IPS DF 4.7 (cell line): ENCODE measurements at regions not wholly inside any gene's neighbourhood (a gene's known extent, or its start where the extent isn't known, plus 50 kb on each side); places are given as distances from the start of the nearest gene placed in this dataset.
"Not testable (repeated sequence)": the region's sequence is repeated elsewhere in the genome, so short reads cannot be mapped to it uniquely, and the experiment has no call there.

Experiments
- DNase-seq: peaks from one replicate; pipeline ENCODE4 v3.0.0-alpha.2; 2013; ENCODE audit warnings: low spot score; ENCODE audit errors: extremely low read depth

DNA sequence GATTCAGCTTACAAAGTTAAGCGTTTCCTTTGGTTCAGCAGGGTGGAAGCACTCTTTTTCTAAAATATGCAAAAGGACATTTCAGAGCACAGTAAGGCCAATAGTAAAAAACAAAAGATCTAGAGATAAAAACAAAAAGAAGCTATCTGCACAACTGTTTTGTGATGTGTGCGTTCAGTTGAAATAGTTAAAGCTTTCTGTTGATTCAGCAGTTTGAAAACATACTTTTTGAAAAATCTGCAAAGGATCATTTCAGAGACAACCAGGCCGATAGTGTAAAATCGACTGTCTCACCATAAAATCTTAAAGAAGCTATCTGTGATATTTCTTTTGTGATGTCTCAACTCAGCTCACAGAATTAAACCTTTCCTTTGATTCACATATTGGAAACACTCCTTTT, 300.0 kb upstream of the ALG10B start:
- no peak for DNase-seq

DNA sequence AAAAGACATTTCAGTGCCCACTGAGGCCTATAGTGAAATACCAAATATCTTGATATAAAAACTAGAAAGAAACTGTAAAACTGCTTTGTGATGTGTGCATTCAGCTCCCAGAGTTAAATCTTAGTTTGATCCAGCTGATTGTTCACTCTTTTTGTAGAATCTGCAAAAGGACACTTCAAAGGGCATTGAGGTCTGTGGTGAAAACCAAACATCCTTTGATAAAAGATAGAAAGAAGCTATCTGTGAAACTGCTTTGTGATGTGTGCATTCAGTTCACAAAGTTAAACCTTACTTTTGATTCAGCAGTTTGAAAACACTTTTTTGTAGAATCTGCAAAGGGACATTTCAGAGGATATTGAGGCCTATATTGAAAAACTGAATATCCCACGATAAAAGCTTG, 290.7 kb upstream of the ALG10B start:
- DNase-seq, result no peak

DNA sequence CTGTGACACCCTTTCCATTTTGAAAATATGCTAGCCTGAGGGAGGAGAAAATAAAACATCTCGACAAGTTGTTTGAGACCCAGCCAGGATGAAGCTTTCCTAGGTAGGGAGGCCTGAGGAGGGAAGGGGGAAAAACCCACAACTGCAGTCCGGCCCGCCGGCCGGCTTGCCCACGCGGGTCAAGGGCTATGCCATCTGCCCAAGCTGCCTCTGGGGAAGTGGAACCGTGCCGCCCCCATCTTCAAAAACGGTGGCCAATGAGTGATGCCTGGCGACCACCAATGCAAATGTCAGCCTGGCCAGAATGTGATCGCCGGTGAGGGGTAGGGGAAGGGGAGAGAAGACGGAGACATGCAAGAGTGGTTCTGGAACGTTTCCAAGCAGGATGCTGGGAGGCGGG, 263.5 kb upstream of the ALG10B start:
- DNase-seq, result no peak

DNA sequence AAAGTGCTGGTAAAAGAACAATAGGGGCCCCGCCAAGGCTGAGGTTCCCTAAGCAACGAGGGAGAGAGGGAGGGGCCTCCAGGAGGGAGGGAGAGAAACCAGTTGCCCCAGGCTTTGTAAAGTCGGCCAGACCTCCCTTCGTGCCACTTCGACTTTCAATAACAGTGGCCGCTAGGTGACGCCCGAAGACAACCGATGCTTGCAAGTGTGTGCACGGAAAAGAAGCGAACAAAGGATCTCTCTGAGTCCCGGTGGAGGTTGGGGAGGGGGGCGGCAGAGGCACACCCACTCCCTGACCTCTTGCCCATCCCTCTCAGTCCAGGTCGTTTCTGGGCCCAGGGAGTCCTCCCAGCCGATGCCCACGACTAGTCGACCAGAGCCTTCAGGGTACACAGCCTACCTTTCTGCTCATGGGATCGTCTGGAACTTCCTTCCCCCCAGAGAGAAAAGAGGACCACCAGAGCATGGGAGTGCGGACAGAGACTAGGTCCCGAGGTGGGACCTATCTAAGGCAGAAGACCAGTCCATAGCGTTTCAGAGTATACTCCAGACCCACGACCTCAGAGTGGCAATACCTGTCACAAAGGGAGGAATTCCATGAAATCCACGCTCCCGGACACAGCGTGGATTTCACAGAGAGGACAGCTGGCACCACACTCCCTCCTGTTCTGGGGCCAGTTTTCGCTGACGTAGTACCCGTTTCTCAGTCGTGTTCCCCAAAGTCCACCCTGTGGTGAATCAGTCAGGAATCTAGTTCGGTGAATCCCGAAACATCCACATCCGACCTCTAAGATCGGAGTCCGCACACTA, 262.7 kb upstream of the ALG10B start:
- no peak for DNase-seq

DNA sequence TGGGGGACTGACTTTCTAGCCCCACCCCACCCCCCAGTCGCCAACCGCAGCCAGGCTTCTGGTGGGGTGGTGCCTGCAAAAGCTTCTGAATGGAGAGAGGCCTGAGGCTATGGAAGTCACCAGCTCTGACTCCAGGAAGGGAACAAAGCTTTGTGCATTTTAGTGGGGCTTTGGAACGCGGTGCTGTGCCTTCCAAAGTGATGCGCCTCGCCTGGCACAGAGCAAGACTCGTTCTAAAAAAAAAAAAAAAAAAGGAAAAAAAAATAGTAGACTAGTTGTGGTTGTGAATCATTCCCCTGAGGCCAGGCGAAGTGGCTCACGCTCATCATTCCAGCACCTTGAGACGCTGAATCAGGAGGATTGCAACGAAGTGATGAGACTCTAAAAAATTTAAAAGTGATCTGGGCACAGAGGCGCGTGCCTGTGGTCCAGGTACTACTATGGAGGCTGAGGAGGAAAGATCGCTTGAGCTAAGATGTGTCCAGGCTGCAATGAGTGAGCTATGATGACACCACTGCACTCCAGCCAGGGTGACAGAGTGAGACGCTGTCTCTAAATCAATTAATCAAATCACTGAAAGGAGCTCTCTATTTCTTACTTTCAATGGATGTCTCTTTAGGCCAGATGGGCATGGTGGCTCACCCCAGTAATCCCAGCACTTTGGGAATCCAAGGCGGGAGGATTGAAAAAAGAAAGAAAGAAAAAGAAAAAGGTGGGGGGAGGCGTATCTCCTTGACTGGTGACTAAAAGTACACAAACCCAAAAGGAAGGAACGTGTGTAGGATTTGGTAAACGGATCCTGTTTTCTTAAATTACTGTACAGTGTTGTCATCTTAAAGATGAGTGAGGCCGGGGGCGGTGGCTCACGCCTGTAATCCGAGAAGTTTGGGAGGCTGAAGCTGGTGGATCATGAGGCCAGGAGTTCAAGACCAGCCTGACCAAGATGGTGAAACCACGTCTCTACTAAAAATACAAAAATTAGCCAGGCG, 259.6 kb upstream of the ALG10B start:
- no peak for DNase-seq

DNA sequence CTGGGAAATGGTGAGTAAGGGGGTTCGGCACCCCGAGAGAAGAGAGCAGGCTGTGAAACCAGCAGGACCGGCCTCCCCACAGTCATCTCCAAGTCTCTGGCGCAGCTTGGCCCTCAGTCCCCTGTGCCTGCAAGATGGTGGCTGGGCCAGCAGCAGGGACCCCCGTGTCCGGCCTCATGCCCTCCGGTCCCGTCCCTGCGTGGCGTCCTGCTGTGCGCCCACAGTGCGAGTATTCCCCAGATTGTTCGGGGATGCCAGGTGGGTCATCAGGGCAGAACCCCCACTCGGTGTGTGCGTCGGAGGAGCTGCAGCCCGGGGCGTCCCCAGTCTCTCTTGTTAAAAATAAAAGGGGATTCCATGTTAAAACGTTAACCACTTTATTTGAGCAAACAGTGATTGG, 216.9 kb upstream of the ALG10B start:
- DNase-seq, result no peak

DNA sequence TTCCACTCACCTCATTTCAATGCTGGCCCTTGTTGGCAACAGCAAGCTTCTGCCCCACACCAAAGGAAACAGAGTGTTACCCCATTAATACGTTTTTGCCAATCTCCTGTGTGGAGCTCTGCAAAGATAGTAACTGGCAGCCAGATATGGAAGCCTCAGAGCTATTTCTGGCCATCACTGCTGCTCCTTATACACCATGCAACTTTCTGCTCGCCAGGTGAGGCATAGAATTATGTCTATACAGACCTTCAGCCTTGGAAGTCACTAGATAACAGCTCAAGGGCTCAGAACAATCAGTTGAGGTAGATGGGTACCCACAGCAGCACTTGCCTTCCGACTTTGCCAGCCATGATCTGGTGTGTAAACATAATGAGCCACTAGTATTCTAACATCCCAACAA, 214.8 kb upstream of the ALG10B start:
- DNase-seq, result no peak

DNA sequence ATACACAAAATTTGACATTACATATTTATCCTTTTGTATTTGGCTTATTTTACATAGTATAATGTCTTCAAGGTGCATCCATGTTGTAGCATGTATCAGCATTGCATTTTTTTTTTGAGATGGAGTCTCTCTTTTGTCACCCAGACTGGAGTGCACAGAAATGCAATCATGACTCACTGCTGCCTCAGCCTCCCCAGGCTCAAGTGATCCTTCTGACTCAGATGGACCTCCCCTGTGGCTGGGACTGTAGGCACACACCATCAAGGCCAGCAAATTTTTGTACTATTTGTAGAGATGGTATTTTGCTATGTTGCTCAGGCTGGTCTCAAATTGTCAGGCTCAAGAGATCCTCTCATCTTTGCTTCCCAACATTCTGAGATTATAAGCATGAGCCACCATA, 214.4 kb upstream of the ALG10B start:
- no peak for DNase-seq

DNA sequence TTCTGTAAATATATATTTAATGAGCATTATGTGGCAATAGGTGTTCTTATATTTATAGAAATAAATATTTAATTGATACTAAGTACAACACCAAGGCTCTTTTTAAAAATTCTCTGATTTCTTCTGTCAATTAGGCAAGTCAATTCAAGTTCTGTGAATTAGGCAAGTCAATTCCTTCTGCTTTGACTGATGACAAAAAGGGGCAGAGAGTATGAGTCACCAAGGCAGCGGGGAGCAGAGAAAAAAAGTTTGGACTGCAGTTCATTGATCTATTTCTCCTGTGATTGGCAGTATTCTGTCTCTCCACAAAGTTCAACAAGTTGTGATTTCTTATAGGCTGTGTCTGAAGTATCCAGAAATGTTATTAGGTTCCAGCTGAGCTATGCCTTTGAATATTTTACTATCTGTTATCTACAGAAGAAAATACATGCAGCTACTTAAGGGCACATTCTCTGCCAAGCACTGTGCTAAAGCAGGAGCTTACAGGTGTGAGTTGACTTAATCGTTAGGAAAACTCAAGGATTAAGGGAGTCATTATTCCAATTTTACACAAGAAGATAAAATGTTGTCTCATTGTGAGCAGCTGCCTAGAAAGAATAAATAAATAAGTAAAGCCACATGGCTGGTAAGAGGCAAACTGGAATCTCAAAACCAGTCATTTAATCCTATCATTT, 206.4 kb upstream of the ALG10B start:
- no peak for DNase-seq

DNA sequence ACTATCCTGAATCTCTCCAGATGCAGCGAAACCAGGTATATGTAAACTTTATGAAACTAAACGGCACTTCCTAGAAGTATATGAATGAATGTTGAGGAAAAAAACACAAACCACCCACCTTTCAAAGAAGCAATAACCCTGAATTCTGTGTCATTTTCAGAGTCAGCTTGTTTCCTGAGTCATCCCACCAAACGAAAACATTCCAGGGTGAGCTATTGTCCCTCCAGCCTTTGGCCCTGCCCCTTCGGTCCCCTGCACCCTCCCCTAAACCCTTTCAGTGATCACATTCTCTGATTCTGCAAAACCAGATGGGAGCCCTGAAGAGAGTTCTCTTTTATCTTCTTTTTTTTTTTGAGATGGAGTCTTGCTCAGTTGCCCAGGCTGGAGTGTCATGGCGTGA, 202.6 kb upstream of the ALG10B start:
- no peak for DNase-seq

DNA sequence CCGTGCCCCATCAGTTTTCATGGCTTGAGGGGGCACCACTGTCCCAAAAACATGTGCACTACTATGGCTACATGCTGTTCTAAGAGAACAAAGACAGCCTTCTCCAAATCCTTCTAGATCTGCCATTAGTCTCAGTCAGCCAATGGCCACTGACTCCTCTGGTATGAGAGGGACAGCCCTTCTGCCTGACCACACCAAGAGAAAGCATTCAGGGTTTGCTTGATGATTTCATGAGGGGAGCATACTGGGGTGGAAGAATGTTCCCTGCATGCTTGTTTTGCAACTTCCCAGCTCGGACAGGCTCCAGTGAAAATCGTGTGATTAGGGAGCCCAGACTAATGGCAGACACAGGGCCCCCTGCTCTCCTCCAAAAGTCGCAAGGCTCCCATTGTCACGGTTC, 199.6 kb upstream of the ALG10B start:
- no peak for DNase-seq

DNA sequence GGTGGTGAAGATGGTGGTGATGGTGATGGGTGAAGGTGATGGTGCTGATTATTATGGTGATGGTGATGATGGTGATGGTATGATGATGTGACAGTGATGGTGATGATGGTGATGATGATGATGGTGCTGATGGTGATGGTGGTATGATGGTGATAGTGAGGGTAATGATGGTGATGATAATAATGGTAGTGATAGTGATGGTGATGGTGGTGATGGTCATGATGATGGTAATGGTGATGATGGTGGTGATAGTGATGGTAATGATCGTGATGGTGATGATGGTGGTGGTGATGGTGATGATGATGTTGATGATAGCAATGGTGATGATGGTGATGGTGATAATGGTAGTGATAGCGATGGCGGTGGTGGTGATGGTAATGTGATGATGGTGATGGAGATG, 197.9 kb upstream of the ALG10B start:
- no peak for DNase-seq

DNA sequence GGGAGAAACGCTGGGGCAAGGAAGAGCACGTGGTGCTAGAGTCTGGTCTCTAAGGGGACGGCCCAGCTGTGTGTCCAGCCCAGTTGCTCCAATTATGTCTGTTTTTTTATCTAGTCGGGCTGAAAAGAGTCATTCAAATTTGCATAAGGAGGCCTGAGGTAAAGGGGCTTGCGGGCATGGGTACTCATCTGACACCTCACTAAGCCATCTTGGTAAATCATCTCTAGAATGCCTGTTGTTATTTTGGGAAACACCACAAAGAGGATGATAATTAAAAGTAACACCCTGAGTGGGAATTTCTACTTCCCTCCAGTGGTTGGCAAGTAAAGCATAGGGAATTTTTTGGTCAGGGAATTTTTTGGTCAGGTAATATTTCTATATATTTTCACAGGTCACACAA, 196.1 kb upstream of the ALG10B start:
- DNase-seq, result no peak

DNA sequence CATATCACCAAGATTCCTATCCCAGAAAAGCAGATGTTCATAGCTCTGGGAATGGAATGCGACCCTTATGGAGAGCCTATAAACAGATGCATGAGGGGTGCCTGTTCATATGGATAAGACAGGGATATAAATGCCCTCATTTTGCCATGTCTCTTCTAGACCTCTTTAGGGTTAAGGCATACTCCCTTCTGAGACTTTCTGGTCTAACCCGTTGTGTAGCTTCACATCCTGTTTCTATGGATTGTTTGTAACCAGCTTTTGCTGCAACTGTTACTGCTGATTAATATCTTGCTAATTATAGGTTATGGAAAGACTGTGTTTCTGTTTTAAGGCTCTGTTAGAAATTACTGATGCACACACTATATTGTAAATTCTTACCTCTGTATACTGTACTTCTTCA, 193.5 kb upstream of the ALG10B start:
- DNase-seq, result not testable (repeated sequence)

DNA sequence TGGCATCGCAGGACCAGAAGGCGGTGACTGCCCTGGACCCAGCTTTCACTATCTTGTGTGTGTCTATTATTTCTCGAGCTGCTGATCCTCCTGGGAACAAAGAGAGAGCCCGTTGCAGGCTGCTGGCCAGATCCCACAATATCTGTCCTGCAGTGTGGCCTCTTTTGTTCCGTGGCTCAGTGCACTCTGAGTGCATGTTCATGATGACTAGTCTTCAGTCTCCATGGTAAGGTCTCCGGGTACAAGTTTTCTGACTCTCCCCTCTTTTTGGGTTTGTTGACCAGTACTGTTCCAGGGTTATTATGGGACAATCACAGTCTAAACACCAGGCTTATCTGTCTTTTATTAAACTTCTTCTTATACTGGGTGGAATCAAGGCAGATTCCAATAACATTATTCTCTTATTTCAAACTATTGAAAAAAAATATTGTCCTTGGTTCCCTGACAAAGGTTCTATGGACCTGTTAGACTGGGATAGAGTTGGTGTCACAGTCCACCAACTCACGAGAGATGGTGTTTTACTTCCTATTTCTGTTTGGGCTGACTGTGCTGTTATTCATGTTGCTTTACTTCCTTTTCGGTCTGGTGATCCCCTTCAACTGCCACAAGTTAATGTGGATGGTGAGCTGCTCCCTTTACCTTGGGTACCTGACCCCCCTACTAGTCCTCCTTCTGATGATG, 192.9 kb upstream of the ALG10B start:
- DNase-seq, result no peak

DNA sequence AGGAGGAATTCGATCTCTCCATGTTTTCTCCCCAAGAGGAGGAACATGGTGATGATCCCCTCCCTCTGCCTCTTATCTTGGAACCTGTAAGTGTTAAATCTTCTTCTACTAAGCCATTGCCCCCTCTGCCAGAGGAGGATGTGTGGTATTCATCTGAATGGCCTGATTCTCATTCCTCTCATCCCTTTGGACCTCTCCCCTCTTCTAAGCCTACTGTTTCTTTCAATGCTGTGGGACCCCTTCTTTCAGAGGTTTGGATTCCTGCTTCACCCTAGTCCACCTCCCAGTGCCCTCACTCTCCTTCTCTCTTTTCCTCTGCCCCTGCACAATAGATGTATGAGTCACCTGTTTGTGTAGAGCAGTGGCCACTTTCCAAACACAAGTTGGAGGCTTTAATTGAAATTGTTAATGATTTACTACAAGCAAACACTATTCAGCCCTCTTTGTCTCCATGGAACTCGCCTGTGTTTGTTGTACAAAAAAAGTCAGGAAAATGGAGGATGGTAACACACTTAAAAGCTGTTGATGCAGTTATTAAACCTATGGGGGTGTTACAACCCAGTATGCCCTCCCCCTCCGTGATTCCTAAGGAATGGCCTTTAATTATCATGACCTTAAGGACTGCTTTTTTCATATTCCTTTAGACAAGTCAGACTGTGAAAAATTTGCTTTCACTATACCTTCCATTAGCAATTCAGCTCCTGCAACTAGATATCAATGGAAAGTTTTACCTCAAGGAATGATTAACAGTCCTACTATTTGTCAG, 192.1 kb upstream of the ALG10B start:
- DNase-seq, result no peak

DNA sequence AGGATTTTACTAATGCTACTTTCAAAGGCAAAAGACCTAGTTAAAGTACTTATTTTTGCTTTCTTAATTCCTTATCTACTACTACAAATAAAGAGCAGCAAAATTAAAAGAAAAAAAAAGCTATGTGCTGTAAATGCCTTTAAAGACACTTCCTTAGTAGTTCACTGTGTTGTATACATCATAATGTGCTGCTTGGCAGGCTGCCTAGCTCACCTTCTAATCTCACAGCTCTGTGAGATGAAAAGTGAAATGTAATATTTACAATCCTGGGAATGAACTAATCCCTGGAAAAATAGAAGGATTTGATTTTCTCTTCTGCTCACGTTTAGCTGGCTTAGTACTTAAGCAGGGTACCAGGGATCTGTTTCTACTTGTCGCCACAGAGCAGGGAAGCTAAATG, 184.4 kb upstream of the ALG10B start:
- no peak for DNase-seq

DNA sequence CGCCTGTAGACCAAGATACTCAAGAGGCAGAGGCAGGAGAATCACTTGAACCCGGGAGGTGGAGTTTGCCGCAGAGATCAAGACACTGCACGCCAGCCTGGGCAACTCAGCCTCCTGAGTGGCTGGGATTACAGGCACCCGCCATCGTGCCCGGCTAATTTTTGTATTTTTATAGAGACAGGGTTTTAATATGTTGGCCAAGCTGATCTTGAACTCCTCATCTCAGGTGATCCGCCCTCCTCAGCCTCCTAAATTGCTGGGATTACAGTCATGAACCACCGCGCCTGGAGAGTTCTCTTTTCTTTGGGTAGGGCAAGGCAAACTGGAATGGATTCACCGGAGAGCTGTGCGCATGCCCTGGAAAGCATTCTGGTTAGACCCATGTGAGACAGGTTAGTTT, 179.3 kb upstream of the ALG10B start:
- DNase-seq, result no peak

DNA sequence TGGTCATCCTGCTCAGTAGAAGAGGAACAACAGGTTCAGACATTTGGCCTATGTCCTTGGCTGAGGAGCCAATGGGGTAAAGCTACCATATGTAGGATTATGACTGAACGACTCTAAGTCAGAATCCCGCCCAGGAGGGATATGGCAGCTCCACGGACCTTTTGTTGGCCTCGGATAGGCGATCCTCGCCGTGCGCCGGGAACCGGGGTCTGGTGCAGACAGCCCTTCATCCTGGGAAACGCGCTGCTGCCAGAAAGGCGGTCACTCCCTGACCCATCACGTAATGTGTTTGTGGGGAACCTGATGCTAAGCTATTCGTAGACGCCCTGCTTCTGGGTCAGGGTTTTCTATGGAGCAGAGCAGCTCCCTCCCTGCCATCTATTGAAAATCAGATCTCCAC, 178.9 kb upstream of the ALG10B start:
- DNase-seq, result no peak
